A549 (cell line): ENCODE measurements at regions not wholly inside any gene's neighbourhood (a gene's known extent, or its start where the extent isn't known, plus 50 kb on each side); places are given as distances from the start of the nearest gene placed in this dataset.

Experiments used
- CBX8 ChIP-seq: fragments of 200-600 bp; sonication (generic); IDR thresholded peaks from 2 replicates; pipeline ENCODE4 v1.6.1; 2016
- EP300 ChIP-seq, 2 experiments: fragments of >200 bp; sonication (Bioruptor Twin); formaldehyde crosslinking; IDR thresholded peaks; 2 replicates in 1 of 2; 3 replicates in 1 of 2; pipeline ENCODE4 v1.6.1; 2016 to 2017
- HDAC2 ChIP-seq: fragments of 200-600 bp; sonication (generic); IDR thresholded peaks from 2 replicates; pipeline ENCODE4 v1.6.1; 2016
- JUNB ChIP-seq: fragments of >200 bp; sonication (Bioruptor Twin); formaldehyde crosslinking; IDR thresholded peaks from 2 replicates; pipeline ENCODE4 v1.6.1; 2016
- KDM1A ChIP-seq: fragments of 200-600 bp; sonication (generic); IDR thresholded peaks from 2 replicates; pipeline ENCODE4 v1.6.1; 2016; ENCODE audit warnings: low read depth, mild to moderate bottlenecking
- NFE2L2 ChIP-seq: fragments of 150-350 bp; conservative IDR thresholded peaks from 2 replicates; pipeline ENCODE4 v1.6.1; 2014; ENCODE audit warnings: low read length
- NR3C1 ChIP-seq: fragments of >200 bp; sonication (Bioruptor Twin); formaldehyde crosslinking; IDR thresholded peaks from 3 replicates; pipeline ENCODE4 v1.6.1; 2017
- RCOR1 ChIP-seq: fragments of 150-350 bp; IDR thresholded peaks from 2 replicates; pipeline ENCODE4 v1.6.1; 2014; ENCODE audit warnings: antibody characterized with exemption, low read length, low read depth
- RFX5 ChIP-seq: fragments of 450-650 bp; IDR thresholded peaks from 2 replicates; pipeline ENCODE4 v1.7.1; 2014; ENCODE audit warnings: antibody characterized with exemption, mild to moderate bottlenecking, moderate library complexity
- RNF2 ChIP-seq: fragments of 200-600 bp; sonication (generic); IDR thresholded peaks from 2 replicates; pipeline ENCODE4 v1.6.1; 2016; ENCODE audit warnings: low read depth, mild to moderate bottlenecking, antibody characterized with exemption, moderate library complexity, borderline replicate concordance
- ZC3H11A ChIP-seq: fragments of 450-650 bp; IDR thresholded peaks from 2 replicates; pipeline ENCODE4 v1.6.1; 2014; ENCODE audit warnings: antibody characterized with exemption, mild to moderate bottlenecking
- ZFP36 ChIP-seq: fragments of 450-650 bp; IDR thresholded peaks from 2 replicates; pipeline ENCODE4 v1.6.1; 2014; ENCODE audit warnings: borderline replicate concordance; ENCODE audit not compliant: partially characterized antibody
- TF ChIP-seq, protein P1 (sequence below): fragments of >200 bp; sonication (Bioruptor Twin); formaldehyde crosslinking; IDR thresholded peaks from 3 replicates; pipeline ENCODE4 v1.5.1; 2016
- TF ChIP-seq, protein P2 (sequence below): IDR thresholded peaks from 2 replicates; pipeline ENCODE4 v1.6.1; 2012

DNA sequence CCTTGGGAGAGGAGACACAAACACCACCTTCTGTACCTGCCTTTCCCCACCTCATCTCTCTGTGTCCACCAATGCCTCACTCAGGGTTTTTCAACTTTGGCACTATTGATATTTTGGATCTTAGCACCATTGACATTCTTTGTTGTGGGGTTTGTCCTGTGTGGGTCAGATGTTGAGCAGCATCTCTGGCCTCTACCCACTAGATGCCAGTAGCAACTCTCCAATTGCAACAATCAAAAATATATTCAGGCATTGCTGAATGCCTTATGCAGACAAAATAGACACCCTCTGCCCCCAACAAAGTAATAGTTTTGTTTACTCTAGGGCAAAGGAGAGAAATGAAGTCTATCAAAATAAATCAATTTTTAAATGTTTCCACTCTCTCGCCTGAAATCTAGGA is 1384.3 kb upstream of the NXPH2 start:
- TF ChIP-seq, protein P1, sequence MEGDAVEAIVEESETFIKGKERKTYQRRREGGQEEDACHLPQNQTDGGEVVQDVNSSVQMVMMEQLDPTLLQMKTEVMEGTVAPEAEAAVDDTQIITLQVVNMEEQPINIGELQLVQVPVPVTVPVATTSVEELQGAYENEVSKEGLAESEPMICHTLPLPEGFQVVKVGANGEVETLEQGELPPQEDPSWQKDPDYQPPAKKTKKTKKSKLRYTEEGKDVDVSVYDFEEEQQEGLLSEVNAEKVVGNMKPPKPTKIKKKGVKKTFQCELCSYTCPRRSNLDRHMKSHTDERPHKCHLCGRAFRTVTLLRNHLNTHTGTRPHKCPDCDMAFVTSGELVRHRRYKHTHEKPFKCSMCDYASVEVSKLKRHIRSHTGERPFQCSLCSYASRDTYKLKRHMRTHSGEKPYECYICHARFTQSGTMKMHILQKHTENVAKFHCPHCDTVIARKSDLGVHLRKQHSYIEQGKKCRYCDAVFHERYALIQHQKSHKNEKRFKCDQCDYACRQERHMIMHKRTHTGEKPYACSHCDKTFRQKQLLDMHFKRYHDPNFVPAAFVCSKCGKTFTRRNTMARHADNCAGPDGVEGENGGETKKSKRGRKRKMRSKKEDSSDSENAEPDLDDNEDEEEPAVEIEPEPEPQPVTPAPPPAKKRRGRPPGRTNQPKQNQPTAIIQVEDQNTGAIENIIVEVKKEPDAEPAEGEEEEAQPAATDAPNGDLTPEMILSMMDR = no peak
- TF ChIP-seq RNF2 = no peak
- no peak for TF ChIP-seq EP300 (IDR thresholded peaks at IDR 0.05)
- TF ChIP-seq, protein P2, sequence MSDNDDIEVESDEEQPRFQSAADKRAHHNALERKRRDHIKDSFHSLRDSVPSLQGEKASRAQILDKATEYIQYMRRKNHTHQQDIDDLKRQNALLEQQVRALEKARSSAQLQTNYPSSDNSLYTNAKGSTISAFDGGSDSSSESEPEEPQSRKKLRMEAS = no peak
- TF ChIP-seq JUNB = no peak
- TF ChIP-seq ZFP36 = no peak
- TF ChIP-seq KDM1A = no peak
- TF ChIP-seq NR3C1 = no peak
- TF ChIP-seq RFX5 = no peak
- TF ChIP-seq ZC3H11A = no peak
- no peak for TF ChIP-seq RCOR1
- no peak for TF ChIP-seq NFE2L2
- TF ChIP-seq CBX8 = no peak
- no peak for TF ChIP-seq HDAC2
